Right atrium auricular region (tissue), 2 donors: ENCODE measurements at regions not wholly inside any gene's neighbourhood (a gene's known extent, or its start where the extent isn't known, plus 50 kb on each side); places are given as distances from the start of the nearest gene placed in this dataset.

Experiments
- DNase-seq: peaks from one replicate; pipeline ENCODE4 v3.0.0-alpha.2; 2019; ENCODE audit warnings: low spot score
- H3K27ac ChIP-seq, 2 donors: fragments of 200-600 bp; sonication (generic); 1 replicate in 1 of 2; 2 replicates in 1 of 2; pipeline ENCODE4 v1.5.1; 2016 to 2019
- H3K27me3 ChIP-seq, 2 donors: fragments of 200-600 bp; sonication (generic); one replicate each; pipeline versions ENCODE4 v1.5.1 to v1.6.0; 2017 to 2019
- H3K36me3 ChIP-seq: fragments of 200-600 bp; sonication (generic); one replicate; pipeline ENCODE4 v1.5.1; 2016
- H3K4me1 ChIP-seq, 2 donors: fragments of 200-600 bp; sonication (generic); one replicate each; pipeline versions ENCODE4 v1.5.1 to v1.6.0; 2017 to 2019
- H3K4me3 ChIP-seq, 2 donors: fragments of 200-600 bp; sonication (generic); 1 replicate in 1 of 2; 2 replicates in 1 of 2; pipeline ENCODE4 v1.5.1; 2017 to 2019; ENCODE audit warnings: mild to moderate bottlenecking in 1 of 2, moderate library complexity in 1 of 2
- H3K9me3 ChIP-seq, 2 donors: fragments of 200-600 bp; sonication (generic); one replicate each; pipeline ENCODE4 v1.5.1; 2019
- CTCF ChIP-seq, 2 donors: fragments of 200-600 bp; sonication (generic); IDR thresholded peaks; one replicate each; pipeline ENCODE4 v1.5.1; 2019; ENCODE audit warnings: antibody characterized with exemption in 2 of 2

DNA sequence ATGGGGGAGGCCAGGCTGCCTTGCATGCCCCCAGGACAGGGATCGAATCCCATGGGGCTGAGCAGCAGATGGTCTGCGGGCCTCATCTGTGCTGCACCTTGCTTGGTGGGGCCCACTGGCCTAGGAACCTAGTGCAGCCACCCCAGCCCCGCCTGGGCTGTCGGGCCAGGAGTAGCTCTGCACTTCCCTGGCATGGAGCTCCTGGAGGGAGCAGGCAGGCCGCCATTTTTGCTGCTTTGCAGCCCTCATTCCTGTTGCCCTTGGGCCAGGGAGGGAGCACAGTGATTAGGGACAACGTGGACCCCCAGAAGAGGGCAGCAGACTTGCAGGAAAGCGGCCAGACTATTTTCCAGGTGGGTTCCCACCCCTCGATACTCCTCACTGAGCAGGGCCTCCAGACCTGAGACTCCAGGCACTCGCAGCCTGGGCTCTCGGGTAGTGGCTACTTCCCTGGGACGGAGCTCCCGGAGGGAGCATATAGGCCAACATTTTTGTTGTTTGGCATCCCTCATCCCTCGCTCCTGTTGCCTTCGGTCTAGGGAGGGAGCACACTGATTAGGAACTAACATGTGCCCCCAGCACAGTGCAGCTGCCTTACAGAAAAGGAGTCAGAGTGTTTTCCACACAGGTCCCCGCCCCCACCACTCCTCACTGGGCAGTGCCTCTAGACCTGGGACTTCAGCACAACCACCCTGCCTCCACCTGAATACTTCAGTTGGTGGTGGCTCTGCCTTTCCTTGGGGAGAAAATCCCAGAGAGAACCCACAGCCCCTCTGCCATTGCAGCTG, 99.5 kb downstream of the MAIP1 start:
- Histone ChIP-seq H3K36me3 (no peaks in the 10 kb centered on the region), H3K27ac (no peak overlapping the region), H3K4me3 (no peak overlapping the region), H3K27me3 (no peaks in the 10 kb centered on the region), H3K9me3 (no peaks in the 10 kb centered on the region), H3K4me1 (peaks cover 0 to 6% of the 10 kb centered on the region in 2 donors)
- TF ChIP-seq CTCF (IDR thresholded peaks at IDR 0.05), result no peak
- DNase-seq, result no peak

- no peaks in the 10 kb centered on the region for H3K4me1 ChIP-seq
- H3K9me3 ChIP-seq, result no peaks in the 10 kb centered on the region
- TF ChIP-seq CTCF (IDR thresholded peaks at IDR 0.05), result no peak
- H3K27me3 ChIP-seq, result no peaks in the 10 kb centered on the region
- no peak for DNase-seq
- H3K36me3 ChIP-seq, result no peaks in the 10 kb centered on the region
- H3K4me3 ChIP-seq, result no peak overlapping the region
- no peak overlapping the region for H3K27ac ChIP-seq
Observed at GRCh38 chr2:200056105-200056504, 100.7 kb downstream of the MAIP1 start.

DNA sequence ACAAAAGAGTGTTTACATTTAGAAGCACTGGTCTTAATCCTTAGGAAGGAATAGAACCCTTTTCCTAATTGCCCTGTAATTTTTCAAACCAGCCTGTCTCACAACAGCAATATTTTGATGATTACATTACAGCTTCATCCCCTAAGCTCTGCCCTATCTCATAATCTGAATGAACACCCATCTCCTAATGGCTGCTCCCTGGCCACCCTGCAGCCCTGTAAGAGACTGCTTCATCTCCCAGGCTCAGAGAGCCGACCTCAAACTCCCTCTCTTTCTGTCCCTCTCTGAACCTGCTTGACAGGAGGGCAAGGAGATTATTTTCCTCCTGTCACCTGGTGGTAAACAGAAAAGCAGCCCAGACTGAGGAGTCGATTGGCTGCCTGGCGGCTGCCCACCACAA, 107.8 kb downstream of the MAIP1 start:
- Histone ChIP-seq H3K4me3 (no peak overlapping the region), H3K9me3 (no peaks in the 10 kb centered on the region), H3K27ac (no peak overlapping the region), H3K36me3 (no peaks in the 10 kb centered on the region), H3K4me1 (no peaks in the 10 kb centered on the region), H3K27me3 (no peaks in the 10 kb centered on the region)
- no peak for TF ChIP-seq CTCF (IDR thresholded peaks at IDR 0.05)
- no peak for DNase-seq

- no peaks in the 10 kb centered on the region for H3K27me3 ChIP-seq
- H3K36me3 ChIP-seq, result no peaks in the 10 kb centered on the region
- H3K4me1 ChIP-seq, result no peaks in the 10 kb centered on the region
- H3K9me3 ChIP-seq, result no peaks in the 10 kb centered on the region
- no peak for TF ChIP-seq CTCF (IDR thresholded peaks at IDR 0.05)
- H3K27ac ChIP-seq, result no peak overlapping the region
- no peak overlapping the region for H3K4me3 ChIP-seq
- no peak for DNase-seq
Observed at GRCh38 chr2:200064879-200065278, 109.5 kb downstream of the MAIP1 start.

DNA sequence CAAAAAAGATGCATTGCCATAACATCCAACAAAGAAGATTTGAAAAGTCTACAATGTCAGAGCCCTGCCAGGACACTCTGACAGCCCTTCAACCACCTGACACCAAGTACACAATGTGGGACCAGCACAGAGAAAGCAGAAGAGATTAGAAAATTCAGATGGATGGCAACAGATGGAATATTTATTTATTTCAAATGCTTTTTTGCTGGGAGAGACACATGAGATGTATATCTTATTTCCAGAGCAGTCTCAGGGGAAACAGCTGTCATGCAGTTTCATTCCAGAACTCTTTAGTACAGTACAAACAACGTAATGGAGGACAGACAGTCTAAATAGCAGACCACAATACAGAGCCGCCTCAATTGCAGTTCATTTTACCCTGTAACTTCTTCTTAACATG, 110.1 kb downstream of the MAIP1 start:
- Histone ChIP-seq H3K9me3 (peaks cover 0 to 2% of the 10 kb centered on the region in 2 donors), H3K27ac (no peak overlapping the region), H3K36me3 (no peaks in the 10 kb centered on the region), H3K4me3 (no peak overlapping the region), H3K27me3 (no peaks in the 10 kb centered on the region), H3K4me1 (no peaks in the 10 kb centered on the region)
- DNase-seq, result no peak
- no peak for TF ChIP-seq CTCF (IDR thresholded peaks at IDR 0.05)

GRCh38 chr2:200066417-200066816, 111.0 kb downstream of the MAIP1 start:
- H3K4me3 ChIP-seq, result no peak overlapping the region
- DNase-seq, result no peak
- H3K36me3 ChIP-seq, result no peaks in the 10 kb centered on the region
- peaks cover 0 to 3% of the 10 kb centered on the region in 2 donors for H3K9me3 ChIP-seq
- TF ChIP-seq CTCF (IDR thresholded peaks at IDR 0.05), result no peak
- H3K27ac ChIP-seq, result no peak overlapping the region
- H3K4me1 ChIP-seq, result no peaks in the 10 kb centered on the region
- no peaks in the 10 kb centered on the region for H3K27me3 ChIP-seq
